ENCODE measurements at regions not wholly inside any gene's neighbourhood (a gene's known extent, or its start where the extent isn't known, plus 50 kb on each side); places are given as distances from the start of the nearest gene placed in this dataset.

GRCh38 chr13:99876651-99877050 is 94.9 kb downstream of the ZIC5 start:
- Histone ChIP-seq H2BK5ac (ENCODE audit: insufficient read length, low read length) (no peak overlapping the region), H2BK12ac (ENCODE audit: insufficient read length, low read depth, low read length) (no peak overlapping the region), H3K4me1 (ENCODE audit: insufficient read depth, low read length) (no peaks in the 10 kb centered on the region; the same call in 1 of the 2 replicates), H3K14ac (ENCODE audit: insufficient read depth, low read length) (no peak overlapping the region), H3K4me2 (ENCODE audit: insufficient read depth, insufficient read length, low read length) (no peak overlapping the region), H4K91ac (ENCODE audit: insufficient read length, low read depth, low read length) (no peak overlapping the region), H3K27me3 (ENCODE audit: insufficient read depth, low read length) (no peaks in the 10 kb centered on the region), H3T11ph (ENCODE audit: low read length) (no peak overlapping the region), H2BK120ac (ENCODE audit: low read depth, low read length, poor library complexity, severe bottlenecking) (no peak overlapping the region), H3K79me1 (ENCODE audit: insufficient read depth, low read depth, low read length, poor library complexity, severe bottlenecking) (no peaks in the 10 kb centered on the region), H3K23me2 (ENCODE audit: insufficient read length, low read depth, low read length, poor library complexity, severe bottlenecking) (no peaks in the 10 kb centered on the region), H3K79me2 (ENCODE audit: insufficient read depth, low read length) (no peaks in the 10 kb centered on the region; the same call in 1 of the 2 replicates), H3K9ac (ENCODE audit: extremely low read depth, insufficient read length, low read length) (no peak overlapping the region), H4K5ac (ENCODE audit: insufficient read length, low read depth, low read length) (no peak overlapping the region), H4K8ac (replicated peaks; ENCODE audit: insufficient read length, low read depth, low read length) (no peak overlapping the region), H3K27ac (ENCODE audit: insufficient read length, low read depth, low read length) (no peak overlapping the region), H3K9me3 (ENCODE audit: control insufficient read depth, low read depth, low read length) (no peaks in the 10 kb centered on the region), H2AK5ac (ENCODE audit: insufficient read length, low read length) (no peak overlapping the region), H2AFZ (ENCODE audit: low read length) (no peak overlapping the region), H3K4ac (ENCODE audit: low read depth, low read length) (no peak overlapping the region), H3K56ac (ENCODE audit: insufficient read length, low read depth, low read length) (no peak overlapping the region), H4K20me1 (ENCODE audit: control insufficient read depth, insufficient read depth, insufficient read length) (no peaks in the 10 kb centered on the region), H2BK20ac (ENCODE audit: low read depth, low read length, poor library complexity, severe bottlenecking) (no peak overlapping the region), H3K18ac (ENCODE audit: insufficient read length, low read depth, low read length) (no peak overlapping the region), H2BK15ac (ENCODE audit: low read depth, low read length) (no peak overlapping the region), H3K23ac (ENCODE audit: insufficient read length, low read depth, low read length) (no peak overlapping the region)
- H3K4me1 Mint-ChIP-seq, result peaks cover 18 to 31% of the 10 kb centered on the region in 2 experiments
- no CpG with 5 or more reads among the region's 5 CpGs for WGBS (ENCODE audit: extremely low coverage, insufficient read length, low lambda C conversion rate)
- H3K27ac Mint-ChIP-seq, result peak overlapping the region; percentile 24 to 70 (median 54); a peak in 1 of 7 replicates
- H3K9me3 Mint-ChIP-seq, result no peaks in the 10 kb centered on the region
- H3K4me3 Mint-ChIP-seq, result no peak overlapping the region
- DNase-seq, result no peak
- no peaks in the 10 kb centered on the region for H3K36me3 Mint-ChIP-seq (ENCODE audit: insufficient read depth in 1 of 3, low read depth in 3 of 3)
- TF ChIP-seq, protein P1, sequence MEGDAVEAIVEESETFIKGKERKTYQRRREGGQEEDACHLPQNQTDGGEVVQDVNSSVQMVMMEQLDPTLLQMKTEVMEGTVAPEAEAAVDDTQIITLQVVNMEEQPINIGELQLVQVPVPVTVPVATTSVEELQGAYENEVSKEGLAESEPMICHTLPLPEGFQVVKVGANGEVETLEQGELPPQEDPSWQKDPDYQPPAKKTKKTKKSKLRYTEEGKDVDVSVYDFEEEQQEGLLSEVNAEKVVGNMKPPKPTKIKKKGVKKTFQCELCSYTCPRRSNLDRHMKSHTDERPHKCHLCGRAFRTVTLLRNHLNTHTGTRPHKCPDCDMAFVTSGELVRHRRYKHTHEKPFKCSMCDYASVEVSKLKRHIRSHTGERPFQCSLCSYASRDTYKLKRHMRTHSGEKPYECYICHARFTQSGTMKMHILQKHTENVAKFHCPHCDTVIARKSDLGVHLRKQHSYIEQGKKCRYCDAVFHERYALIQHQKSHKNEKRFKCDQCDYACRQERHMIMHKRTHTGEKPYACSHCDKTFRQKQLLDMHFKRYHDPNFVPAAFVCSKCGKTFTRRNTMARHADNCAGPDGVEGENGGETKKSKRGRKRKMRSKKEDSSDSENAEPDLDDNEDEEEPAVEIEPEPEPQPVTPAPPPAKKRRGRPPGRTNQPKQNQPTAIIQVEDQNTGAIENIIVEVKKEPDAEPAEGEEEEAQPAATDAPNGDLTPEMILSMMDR (conservative IDR thresholded peaks at IDR 0.05), result no peak
- H3K27me3 Mint-ChIP-seq (ENCODE audit: low read depth), result no peaks in the 10 kb centered on the region

Data from H9 (cell line).